HFFc6 (cell line): ENCODE measurements at regions not wholly inside any gene's neighbourhood (a gene's known extent, or its start where the extent isn't known, plus 50 kb on each side); places are given as distances from the start of the nearest gene placed in this dataset.

Source experiments
- DNase-seq: peaks from one replicate; pipeline ENCODE4 v3.0.0-alpha.2; 2018
- H3K27ac Mint-ChIP-seq: 2 replicates; pipeline ENCODE4 v1.8.0; 2020; ENCODE audit warnings: mild to moderate bottlenecking, mixed read lengths
- H3K27me3 Mint-ChIP-seq: 2 replicates; pipeline ENCODE4 v1.8.0; 2021; ENCODE audit warnings: mild to moderate bottlenecking, moderate library complexity, mixed read lengths; ENCODE audit not compliant: insufficient read depth
- H3K36me3 Mint-ChIP-seq: 2 replicates; pipeline ENCODE4 v1.8.0; 2021; ENCODE audit warnings: low read depth, mixed read lengths
- H3K4me1 Mint-ChIP-seq: 2 replicates; pipeline ENCODE4 v1.8.0; 2020; ENCODE audit warnings: low read depth, mixed read lengths
- H3K4me3 Mint-ChIP-seq: 2 replicates; pipeline ENCODE4 v1.8.0; 2020; ENCODE audit warnings: mild to moderate bottlenecking, moderate library complexity, mixed read lengths
- H3K9me3 Mint-ChIP-seq: 2 replicates; pipeline ENCODE4 v1.8.0; 2020; ENCODE audit warnings: mild to moderate bottlenecking, mixed read lengths
- TF ChIP-seq, protein P1 (sequence below): fragments of 200-600 bp; sonication (generic); IDR thresholded peaks from 2 replicates; pipeline ENCODE4 v1.5.0; 2021; ENCODE audit warnings: antibody characterized with exemption, mild to moderate bottlenecking

DNA sequence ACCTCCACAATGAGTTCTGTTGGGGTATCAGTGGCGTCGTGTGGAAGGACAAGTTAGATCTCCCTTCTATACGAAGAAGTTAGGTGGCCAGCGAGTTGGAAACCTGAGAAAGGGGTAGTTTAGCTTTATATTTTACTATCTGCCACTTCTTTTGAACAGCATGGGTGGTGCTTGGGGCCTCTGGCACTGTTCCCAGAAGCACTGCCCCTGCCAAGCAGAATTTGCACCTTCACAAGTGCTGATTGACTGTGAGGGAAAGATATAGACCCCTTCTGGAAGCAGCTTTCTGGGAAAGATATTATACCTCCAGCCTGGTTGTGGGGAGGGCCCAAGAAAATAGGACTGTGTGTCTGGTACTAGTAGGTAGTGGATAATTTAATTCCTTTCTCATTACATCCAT is 246.9 kb downstream of the FBXO8 start:
- Mint-ChIP-seq H3K4me3 (no peak overlapping the region), H3K4me1 (no peaks in the 10 kb centered on the region), H3K9me3 (peaks cover 4% of the 10 kb centered on the region), H3K27me3 (no peaks in the 10 kb centered on the region), H3K36me3 (no peaks in the 10 kb centered on the region), H3K27ac (no peak overlapping the region)
- TF ChIP-seq, protein P1, sequence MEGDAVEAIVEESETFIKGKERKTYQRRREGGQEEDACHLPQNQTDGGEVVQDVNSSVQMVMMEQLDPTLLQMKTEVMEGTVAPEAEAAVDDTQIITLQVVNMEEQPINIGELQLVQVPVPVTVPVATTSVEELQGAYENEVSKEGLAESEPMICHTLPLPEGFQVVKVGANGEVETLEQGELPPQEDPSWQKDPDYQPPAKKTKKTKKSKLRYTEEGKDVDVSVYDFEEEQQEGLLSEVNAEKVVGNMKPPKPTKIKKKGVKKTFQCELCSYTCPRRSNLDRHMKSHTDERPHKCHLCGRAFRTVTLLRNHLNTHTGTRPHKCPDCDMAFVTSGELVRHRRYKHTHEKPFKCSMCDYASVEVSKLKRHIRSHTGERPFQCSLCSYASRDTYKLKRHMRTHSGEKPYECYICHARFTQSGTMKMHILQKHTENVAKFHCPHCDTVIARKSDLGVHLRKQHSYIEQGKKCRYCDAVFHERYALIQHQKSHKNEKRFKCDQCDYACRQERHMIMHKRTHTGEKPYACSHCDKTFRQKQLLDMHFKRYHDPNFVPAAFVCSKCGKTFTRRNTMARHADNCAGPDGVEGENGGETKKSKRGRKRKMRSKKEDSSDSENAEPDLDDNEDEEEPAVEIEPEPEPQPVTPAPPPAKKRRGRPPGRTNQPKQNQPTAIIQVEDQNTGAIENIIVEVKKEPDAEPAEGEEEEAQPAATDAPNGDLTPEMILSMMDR = no peak
- DNase-seq = no peak

DNA sequence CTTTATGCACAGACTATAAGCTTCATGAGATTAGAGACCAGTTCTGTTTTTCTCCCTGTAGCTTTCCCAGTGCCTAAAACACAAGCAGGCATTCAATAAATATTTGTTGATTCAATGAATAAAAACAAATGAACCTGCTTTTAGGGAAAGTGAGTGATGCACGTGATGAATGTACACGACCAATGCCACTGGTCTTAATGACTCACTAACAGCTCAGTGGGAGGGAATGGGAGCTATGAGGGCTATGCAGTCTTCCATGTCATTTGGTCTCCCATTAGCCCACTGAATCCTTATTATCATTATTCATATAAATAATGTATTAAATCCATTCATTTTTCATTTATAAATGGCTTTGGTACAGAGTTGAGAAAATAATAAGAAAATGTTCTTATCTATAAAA is 247.4 kb downstream of the FBXO8 start:
- Mint-ChIP-seq H3K4me3 (no peak overlapping the region), H3K27me3 (no peaks in the 10 kb centered on the region), H3K4me1 (no peaks in the 10 kb centered on the region), H3K27ac (no peak overlapping the region), H3K9me3 (peaks cover 4% of the 10 kb centered on the region), H3K36me3 (no peaks in the 10 kb centered on the region)
- DNase-seq = no peak
- TF ChIP-seq, protein P1 = no peak

GRCh38 chr4:174023641-174024040 is 259.8 kb downstream of the FBXO8 start:
- no peak overlapping the region for H3K4me3 Mint-ChIP-seq
- H3K9me3 Mint-ChIP-seq = peaks cover 29% of the 10 kb centered on the region
- TF ChIP-seq, protein P1 = no peak
- no peaks in the 10 kb centered on the region for H3K4me1 Mint-ChIP-seq
- no peak overlapping the region for H3K27ac Mint-ChIP-seq
- no peaks in the 10 kb centered on the region; the same call in 1 of the 2 replicates for H3K27me3 Mint-ChIP-seq
- H3K36me3 Mint-ChIP-seq = no peaks in the 10 kb centered on the region
- DNase-seq = no peak

GRCh38 chr4:174018236-174018635 is 265.2 kb downstream of the FBXO8 start:
- Mint-ChIP-seq H3K36me3 (no peaks in the 10 kb centered on the region), H3K27ac (no peak overlapping the region), H3K9me3 (peaks cover 6% of the 10 kb centered on the region), H3K27me3 (no peaks in the 10 kb centered on the region; the same call in 1 of the 2 replicates), H3K4me1 (no peaks in the 10 kb centered on the region), H3K4me3 (no peak overlapping the region)
- no peak for DNase-seq
- TF ChIP-seq, protein P1 = no peak

DNA sequence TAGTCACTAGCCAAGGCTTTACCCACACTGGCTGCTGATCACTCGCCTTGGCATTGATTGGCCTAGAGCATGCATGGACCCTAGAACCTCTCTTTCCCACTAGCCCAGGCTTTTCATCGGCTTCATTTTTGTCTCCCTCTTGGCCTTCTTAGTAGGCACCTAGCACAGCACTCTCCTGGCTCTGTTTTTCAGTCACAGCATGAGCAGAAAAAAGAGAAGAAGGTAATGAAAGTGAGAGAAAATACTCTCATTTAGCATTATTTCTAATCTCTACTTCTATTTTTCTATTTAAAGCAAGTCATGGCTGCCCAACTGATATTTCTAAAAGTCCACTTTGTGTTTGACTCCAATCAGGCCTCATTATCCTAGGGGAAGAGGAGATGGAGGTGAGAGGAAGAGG is 267.2 kb downstream of the FBXO8 start:
- H3K4me1 Mint-ChIP-seq = no peaks in the 10 kb centered on the region
- TF ChIP-seq, protein P1 = no peak
- no peaks in the 10 kb centered on the region; the same call in 1 of the 2 replicates for H3K27me3 Mint-ChIP-seq
- no peaks in the 10 kb centered on the region for H3K36me3 Mint-ChIP-seq
- DNase-seq = no peak
- peaks cover 4% of the 10 kb centered on the region for H3K9me3 Mint-ChIP-seq
- H3K27ac Mint-ChIP-seq = no peak overlapping the region
- H3K4me3 Mint-ChIP-seq = no peak overlapping the region

- Mint-ChIP-seq H3K27ac (no peak overlapping the region), H3K27me3 (no peaks in the 10 kb centered on the region), H3K9me3 (peaks cover 11% of the 10 kb centered on the region), H3K4me3 (no peak overlapping the region), H3K4me1 (no peaks in the 10 kb centered on the region), H3K36me3 (no peaks in the 10 kb centered on the region)
- TF ChIP-seq, protein P1 = no peak
- DNase-seq = no peak
These were observed 270.6 kb downstream of the FBXO8 start for GRCh38 chr4:174012886-174013259.
